HEK293 (cell line): ENCODE measurements at regions not wholly inside any gene's neighbourhood (a gene's known extent, or its start where the extent isn't known, plus 50 kb on each side); places are given as distances from the start of the nearest gene placed in this dataset.

ENCODE experiments used
- KLF1 ChIP-seq: fragments of 450-650 bp; formaldehyde crosslinking; IDR thresholded peaks from 2 replicates; pipeline ENCODE4 v1.5.1; 2016; ENCODE audit warnings: missing biosample characterization, missing genetic modification characterization
- PBX3 ChIP-seq: sonication (generic); formaldehyde crosslinking; IDR thresholded peaks from 2 replicates; pipeline ENCODE4 v1.8.1; 2022; ENCODE audit warnings: mild to moderate bottlenecking, moderate library complexity, missing genetic modification reagents
- TF ChIP-seq, protein P1 (sequence below): fragments of 450-650 bp; formaldehyde crosslinking; IDR thresholded peaks from 2 replicates; pipeline ENCODE4 v1.5.1; 2016; ENCODE audit warnings: missing biosample characterization, missing genetic modification characterization

GRCh38 chr16:65343556-65343955 lies 221.7 kb upstream of the CDH11 start:
- no peak for TF ChIP-seq PBX3 (CRISPR knock-in tag)
- no peak for TF ChIP-seq KLF1 (tag by site-specific recombination)
- TF ChIP-seq, protein P1, sequence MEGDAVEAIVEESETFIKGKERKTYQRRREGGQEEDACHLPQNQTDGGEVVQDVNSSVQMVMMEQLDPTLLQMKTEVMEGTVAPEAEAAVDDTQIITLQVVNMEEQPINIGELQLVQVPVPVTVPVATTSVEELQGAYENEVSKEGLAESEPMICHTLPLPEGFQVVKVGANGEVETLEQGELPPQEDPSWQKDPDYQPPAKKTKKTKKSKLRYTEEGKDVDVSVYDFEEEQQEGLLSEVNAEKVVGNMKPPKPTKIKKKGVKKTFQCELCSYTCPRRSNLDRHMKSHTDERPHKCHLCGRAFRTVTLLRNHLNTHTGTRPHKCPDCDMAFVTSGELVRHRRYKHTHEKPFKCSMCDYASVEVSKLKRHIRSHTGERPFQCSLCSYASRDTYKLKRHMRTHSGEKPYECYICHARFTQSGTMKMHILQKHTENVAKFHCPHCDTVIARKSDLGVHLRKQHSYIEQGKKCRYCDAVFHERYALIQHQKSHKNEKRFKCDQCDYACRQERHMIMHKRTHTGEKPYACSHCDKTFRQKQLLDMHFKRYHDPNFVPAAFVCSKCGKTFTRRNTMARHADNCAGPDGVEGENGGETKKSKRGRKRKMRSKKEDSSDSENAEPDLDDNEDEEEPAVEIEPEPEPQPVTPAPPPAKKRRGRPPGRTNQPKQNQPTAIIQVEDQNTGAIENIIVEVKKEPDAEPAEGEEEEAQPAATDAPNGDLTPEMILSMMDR (tag by site-specific recombination), result no peak
